Activated T-helper 1 cell treated with anti-CD3 and anti-CD28 coated beads, Interleukin-12 subunit alpha, Interleukin-12 subunit beta, Interleukin-2, Interleukin-4 antibody, amounts not matched to agents 30 ng/mL and 10 ng/mL and 1 ng/mL, durations not matched to agents 14 hours and 24 hours and 36 hours (primary cell): ENCODE measurements at regions not wholly inside any gene's neighbourhood (a gene's known extent, or its start where the extent isn't known, plus 50 kb on each side); places are given as distances from the start of the nearest gene placed in this dataset.

Source experiments
- DNase-seq: peaks from one replicate; pipeline ENCODE4 v3.0.0; 2021; ENCODE audit warnings: low spot score
- H3K27ac Mint-ChIP-seq: one replicate; pipeline ENCODE4 v1.8.0; 2021; ENCODE audit warnings: mild to moderate bottlenecking, mixed read lengths
- H3K27me3 Mint-ChIP-seq: one replicate; pipeline ENCODE4 v1.8.0; 2022; ENCODE audit warnings: mild to moderate bottlenecking, moderate library complexity, mixed read lengths; ENCODE audit not compliant: insufficient read depth
- H3K36me3 Mint-ChIP-seq: one replicate; pipeline ENCODE4 v1.8.0; 2021; ENCODE audit warnings: low read depth, mixed read lengths
- H3K4me1 Mint-ChIP-seq: one replicate; pipeline ENCODE4 v1.8.0; 2021; ENCODE audit warnings: low read depth, mixed read lengths
- H3K4me3 Mint-ChIP-seq: one replicate; pipeline ENCODE4 v1.8.0; 2021; ENCODE audit warnings: mild to moderate bottlenecking, moderate library complexity, mixed read lengths
- H3K9me3 Mint-ChIP-seq: one replicate; pipeline ENCODE4 v1.8.0; 2021; ENCODE audit warnings: mixed read lengths
- intact Hi-C: fragments of 100-400 bp; cut with micrococcal nuclease; formaldehyde crosslinking; loops from one replicate; pipeline ENCODE4 v1.15.1; 2024

GRCh38 chr4:137676357-137676998 lies 144.2 kb upstream of the PCDH18 start:
- H3K4me1 Mint-ChIP-seq: no peaks in the 10 kb centered on the region
- DNase-seq: no peak
- no peak overlapping the region for H3K27ac Mint-ChIP-seq
- H3K36me3 Mint-ChIP-seq: no peaks in the 10 kb centered on the region
- intact Hi-C loops: no loop called here
- H3K27me3 Mint-ChIP-seq: no peaks in the 10 kb centered on the region
- no peaks in the 10 kb centered on the region for H3K9me3 Mint-ChIP-seq
- H3K4me3 Mint-ChIP-seq: no peak overlapping the region

- no peaks in the 10 kb centered on the region for H3K4me1 Mint-ChIP-seq
- H3K36me3 Mint-ChIP-seq: no peaks in the 10 kb centered on the region
- H3K4me3 Mint-ChIP-seq: no peak overlapping the region
- no peak for DNase-seq
- no peak overlapping the region for H3K27ac Mint-ChIP-seq
- no peaks in the 10 kb centered on the region for H3K27me3 Mint-ChIP-seq
- intact Hi-C loops: no loop called here
- H3K9me3 Mint-ChIP-seq: no peaks in the 10 kb centered on the region
These were observed 141.8 kb upstream of the PCDH18 start for GRCh38 chr4:137674066-137674465.

GRCh38 chr4:137668885-137669545 lies 136.7 kb upstream of the PCDH18 start:
- no peaks in the 10 kb centered on the region for H3K36me3 Mint-ChIP-seq
- H3K27ac Mint-ChIP-seq: no peak overlapping the region
- H3K4me1 Mint-ChIP-seq: no peaks in the 10 kb centered on the region
- DNase-seq: no peak
- no peaks in the 10 kb centered on the region for H3K27me3 Mint-ChIP-seq
- H3K4me3 Mint-ChIP-seq: no peak overlapping the region
- intact Hi-C loops: no loop called here
- H3K9me3 Mint-ChIP-seq: no peaks in the 10 kb centered on the region

GRCh38 chr4:137664416-137664815 lies 132.1 kb upstream of the PCDH18 start:
- H3K36me3 Mint-ChIP-seq: no peaks in the 10 kb centered on the region
- DNase-seq: no peak
- H3K4me3 Mint-ChIP-seq: no peak overlapping the region
- no peak overlapping the region for H3K27ac Mint-ChIP-seq
- H3K9me3 Mint-ChIP-seq: no peaks in the 10 kb centered on the region
- intact Hi-C loops: no loop called here
- H3K4me1 Mint-ChIP-seq: no peaks in the 10 kb centered on the region
- H3K27me3 Mint-ChIP-seq: no peaks in the 10 kb centered on the region

GRCh38 chr4:137664046-137664387 lies 131.7 kb upstream of the PCDH18 start:
- no peak for DNase-seq
- H3K4me3 Mint-ChIP-seq: no peak overlapping the region
- no peaks in the 10 kb centered on the region for H3K4me1 Mint-ChIP-seq
- no peaks in the 10 kb centered on the region for H3K36me3 Mint-ChIP-seq
- H3K27ac Mint-ChIP-seq: no peak overlapping the region
- H3K27me3 Mint-ChIP-seq: no peaks in the 10 kb centered on the region
- intact Hi-C loops: no loop called here
- H3K9me3 Mint-ChIP-seq: no peaks in the 10 kb centered on the region

GRCh38 chr4:137663251-137664045 lies 131.2 kb upstream of the PCDH18 start:
- Mint-ChIP-seq H3K27me3 (no peaks in the 10 kb centered on the region), H3K4me3 (no peak overlapping the region), H3K9me3 (no peaks in the 10 kb centered on the region), H3K4me1 (no peaks in the 10 kb centered on the region), H3K27ac (no peak overlapping the region), H3K36me3 (no peaks in the 10 kb centered on the region)
- intact Hi-C loops: no loop called here
- DNase-seq: no peak

- no peaks in the 10 kb centered on the region for H3K4me1 Mint-ChIP-seq
- no peak for DNase-seq
- H3K9me3 Mint-ChIP-seq: no peaks in the 10 kb centered on the region
- no peak overlapping the region for H3K4me3 Mint-ChIP-seq
- H3K36me3 Mint-ChIP-seq: no peaks in the 10 kb centered on the region
- H3K27me3 Mint-ChIP-seq: no peaks in the 10 kb centered on the region
- intact Hi-C loops: no loop called here
- H3K27ac Mint-ChIP-seq: no peak overlapping the region
These were observed 129.4 kb upstream of the PCDH18 start for GRCh38 chr4:137661693-137662092.

- no peaks in the 10 kb centered on the region for H3K27me3 Mint-ChIP-seq
- no peaks in the 10 kb centered on the region for H3K9me3 Mint-ChIP-seq
- no peaks in the 10 kb centered on the region for H3K36me3 Mint-ChIP-seq
- no peak overlapping the region for H3K4me3 Mint-ChIP-seq
- H3K27ac Mint-ChIP-seq: no peak overlapping the region
- DNase-seq: no peak
- intact Hi-C loops: no loop called here
- H3K4me1 Mint-ChIP-seq: no peaks in the 10 kb centered on the region
These were observed 127.9 kb upstream of the PCDH18 start for GRCh38 chr4:137660211-137660610.

GRCh38 chr4:137659431-137659830 lies 127.1 kb upstream of the PCDH18 start:
- H3K27ac Mint-ChIP-seq: no peak overlapping the region
- H3K4me3 Mint-ChIP-seq: no peak overlapping the region
- no peaks in the 10 kb centered on the region for H3K27me3 Mint-ChIP-seq
- no peaks in the 10 kb centered on the region for H3K4me1 Mint-ChIP-seq
- DNase-seq: no peak
- H3K9me3 Mint-ChIP-seq: no peaks in the 10 kb centered on the region
- intact Hi-C loops: no loop called here
- H3K36me3 Mint-ChIP-seq: no peaks in the 10 kb centered on the region

- H3K27me3 Mint-ChIP-seq: no peaks in the 10 kb centered on the region
- DNase-seq: no peak
- H3K27ac Mint-ChIP-seq: no peak overlapping the region
- intact Hi-C loops: no loop called here
- H3K4me1 Mint-ChIP-seq: no peaks in the 10 kb centered on the region
- H3K9me3 Mint-ChIP-seq: no peaks in the 10 kb centered on the region
- H3K36me3 Mint-ChIP-seq: no peaks in the 10 kb centered on the region
- no peak overlapping the region for H3K4me3 Mint-ChIP-seq
These were observed 124.4 kb upstream of the PCDH18 start for GRCh38 chr4:137656661-137657060.

- H3K27ac Mint-ChIP-seq: no peak overlapping the region
- no peaks in the 10 kb centered on the region for H3K36me3 Mint-ChIP-seq
- H3K9me3 Mint-ChIP-seq: no peaks in the 10 kb centered on the region
- no peak overlapping the region for H3K4me3 Mint-ChIP-seq
- no peak for DNase-seq
- intact Hi-C loops: no loop called here
- H3K27me3 Mint-ChIP-seq: no peaks in the 10 kb centered on the region
- no peaks in the 10 kb centered on the region for H3K4me1 Mint-ChIP-seq
These were observed 123.0 kb upstream of the PCDH18 start for GRCh38 chr4:137655302-137655701.

- no peak overlapping the region for H3K27ac Mint-ChIP-seq
- H3K4me1 Mint-ChIP-seq: no peaks in the 10 kb centered on the region
- H3K36me3 Mint-ChIP-seq: no peaks in the 10 kb centered on the region
- H3K27me3 Mint-ChIP-seq: no peaks in the 10 kb centered on the region
- no peaks in the 10 kb centered on the region for H3K9me3 Mint-ChIP-seq
- intact Hi-C loops: no loop called here
- no peak for DNase-seq
- no peak overlapping the region for H3K4me3 Mint-ChIP-seq
These were observed 118.8 kb upstream of the PCDH18 start for GRCh38 chr4:137651128-137651527.

GRCh38 chr4:137649711-137650450 lies 117.6 kb upstream of the PCDH18 start:
- no peak for DNase-seq
- H3K4me3 Mint-ChIP-seq: no peak overlapping the region
- no peaks in the 10 kb centered on the region for H3K27me3 Mint-ChIP-seq
- no peaks in the 10 kb centered on the region for H3K9me3 Mint-ChIP-seq
- intact Hi-C loops: no loop called here
- H3K36me3 Mint-ChIP-seq: no peaks in the 10 kb centered on the region
- H3K27ac Mint-ChIP-seq: no peak overlapping the region
- H3K4me1 Mint-ChIP-seq: no peaks in the 10 kb centered on the region
